ENCODE measurements at regions not wholly inside any gene's neighbourhood (a gene's known extent, or its start where the extent isn't known, plus 50 kb on each side); places are given as distances from the start of the nearest gene placed in this dataset.

GRCh38 chr12:24360907-24361306 is 411.4 kb upstream of the SOX5 start:
- H3K79me2 ChIP-seq (ENCODE audit: insufficient read depth, low read length): no peaks in the 10 kb centered on the region
- H3K4me3 ChIP-seq (ENCODE audit: insufficient read depth, low read length): no peak overlapping the region
- DNase-seq (ENCODE audit: insufficient read length, low spot score, missing footprints): no peak
- H2AFZ ChIP-seq (ENCODE audit: low read length): no peak overlapping the region
- no peak for TF ChIP-seq CTCF (IDR thresholded peaks at IDR 0.05; ENCODE audit: extremely low read depth, low read depth, low read length)
- H3K9me3 ChIP-seq (ENCODE audit: low read depth, low read length): no peaks in the 10 kb centered on the region
- no peak overlapping the region for H3K27ac ChIP-seq (ENCODE audit: low read depth, low read length)
- H3K4me2 ChIP-seq (ENCODE audit: insufficient read depth, low read length): no peak overlapping the region
- no peaks in the 10 kb centered on the region for H4K20me1 ChIP-seq (ENCODE audit: insufficient read depth, low read length)
- no peaks in the 10 kb centered on the region for H3K27me3 ChIP-seq (ENCODE audit: insufficient read depth, low read length)
- H3K36me3 ChIP-seq (ENCODE audit: insufficient read depth, low read length): no peaks in the 10 kb centered on the region
- no peaks in the 10 kb centered on the region for H3K4me1 ChIP-seq (ENCODE audit: insufficient read depth, low read length)

- Histone ChIP-seq H3K9me3 (ENCODE audit: low read depth, low read length) (no peaks in the 10 kb centered on the region), H3K4me1 (ENCODE audit: insufficient read depth, low read length) (no peaks in the 10 kb centered on the region), H3K4me2 (ENCODE audit: insufficient read depth, low read length) (no peak overlapping the region), H4K20me1 (ENCODE audit: insufficient read depth, low read length) (no peaks in the 10 kb centered on the region), H3K4me3 (ENCODE audit: insufficient read depth, low read length) (no peak overlapping the region), H3K27ac (ENCODE audit: low read depth, low read length) (no peak overlapping the region), H3K79me2 (ENCODE audit: insufficient read depth, low read length) (no peaks in the 10 kb centered on the region), H2AFZ (ENCODE audit: low read length) (no peak overlapping the region), H3K36me3 (ENCODE audit: insufficient read depth, low read length) (no peaks in the 10 kb centered on the region), H3K27me3 (ENCODE audit: insufficient read depth, low read length) (no peaks in the 10 kb centered on the region)
- no peak for DNase-seq (ENCODE audit: insufficient read length, low spot score, missing footprints)
- TF ChIP-seq CTCF (IDR thresholded peaks at IDR 0.05; ENCODE audit: extremely low read depth, low read depth, low read length): no peak
Observed at GRCh38 chr12:24360461-24360860, 411.0 kb upstream of the SOX5 start.

GRCh38 chr12:24360057-24360456 is 410.6 kb upstream of the SOX5 start:
- Histone ChIP-seq H3K9me3 (ENCODE audit: low read depth, low read length) (no peaks in the 10 kb centered on the region), H2AFZ (ENCODE audit: low read length) (no peak overlapping the region), H3K27ac (ENCODE audit: low read depth, low read length) (no peak overlapping the region), H3K4me1 (ENCODE audit: insufficient read depth, low read length) (no peaks in the 10 kb centered on the region), H3K4me2 (ENCODE audit: insufficient read depth, low read length) (no peak overlapping the region), H3K79me2 (ENCODE audit: insufficient read depth, low read length) (no peaks in the 10 kb centered on the region), H3K36me3 (ENCODE audit: insufficient read depth, low read length) (no peaks in the 10 kb centered on the region), H3K4me3 (ENCODE audit: insufficient read depth, low read length) (no peak overlapping the region), H3K27me3 (ENCODE audit: insufficient read depth, low read length) (no peaks in the 10 kb centered on the region), H4K20me1 (ENCODE audit: insufficient read depth, low read length) (no peaks in the 10 kb centered on the region)
- no peak for TF ChIP-seq CTCF (IDR thresholded peaks at IDR 0.05; ENCODE audit: extremely low read depth, low read depth, low read length)
- DNase-seq (ENCODE audit: insufficient read length, low spot score, missing footprints): no peak

GRCh38 chr12:24359418-24359817 is 409.9 kb upstream of the SOX5 start:
- Histone ChIP-seq H3K36me3 (ENCODE audit: insufficient read depth, low read length) (no peaks in the 10 kb centered on the region), H3K4me2 (ENCODE audit: insufficient read depth, low read length) (no peak overlapping the region), H2AFZ (ENCODE audit: low read length) (no peak overlapping the region), H3K79me2 (ENCODE audit: insufficient read depth, low read length) (no peaks in the 10 kb centered on the region), H3K4me1 (ENCODE audit: insufficient read depth, low read length) (no peaks in the 10 kb centered on the region), H3K27me3 (ENCODE audit: insufficient read depth, low read length) (no peaks in the 10 kb centered on the region), H3K9me3 (ENCODE audit: low read depth, low read length) (no peaks in the 10 kb centered on the region), H3K4me3 (ENCODE audit: insufficient read depth, low read length) (no peak overlapping the region), H4K20me1 (ENCODE audit: insufficient read depth, low read length) (no peaks in the 10 kb centered on the region), H3K27ac (ENCODE audit: low read depth, low read length) (no peak overlapping the region)
- no peak for TF ChIP-seq CTCF (IDR thresholded peaks at IDR 0.05; ENCODE audit: extremely low read depth, low read depth, low read length)
- DNase-seq (ENCODE audit: insufficient read length, low spot score, missing footprints): no peak
